ENCODE measurements at regions not wholly inside any gene's neighbourhood (a gene's known extent, or its start where the extent isn't known, plus 50 kb on each side); places are given as distances from the start of the nearest gene placed in this dataset.
A peak's percentile ranks its signal among the peaks of the same experiment; 100 is the strongest.
"Not testable (repeated sequence)": the region's sequence is repeated elsewhere in the genome, so short reads cannot be mapped to it uniquely, and the experiment has no call there.

- no peaks in the 10 kb centered on the region for H3K9me3 Mint-ChIP-seq (ENCODE audit: low read depth)
- no peak for TF ChIP-seq CTCF (IDR thresholded peaks at IDR 0.05)
- no peaks in the 10 kb centered on the region for H3K36me3 Mint-ChIP-seq (ENCODE audit: low read depth)
- no peaks in the 10 kb centered on the region for H3K27me3 Mint-ChIP-seq (ENCODE audit: low read depth)
- no peaks in the 10 kb centered on the region for H3K4me1 Mint-ChIP-seq (ENCODE audit: low read depth)
- peak; percentile 62 for DNase-seq (ENCODE audit: low spot score)
- no peak overlapping the region for H3K4me3 Mint-ChIP-seq (ENCODE audit: unreplicated experiment)
- no peak overlapping the region for H3K27ac Mint-ChIP-seq (ENCODE audit: unreplicated experiment)
These were observed 130.6 kb upstream of the CDH7 start for GRCh38 chr18:65620076-65620696.

DNA sequence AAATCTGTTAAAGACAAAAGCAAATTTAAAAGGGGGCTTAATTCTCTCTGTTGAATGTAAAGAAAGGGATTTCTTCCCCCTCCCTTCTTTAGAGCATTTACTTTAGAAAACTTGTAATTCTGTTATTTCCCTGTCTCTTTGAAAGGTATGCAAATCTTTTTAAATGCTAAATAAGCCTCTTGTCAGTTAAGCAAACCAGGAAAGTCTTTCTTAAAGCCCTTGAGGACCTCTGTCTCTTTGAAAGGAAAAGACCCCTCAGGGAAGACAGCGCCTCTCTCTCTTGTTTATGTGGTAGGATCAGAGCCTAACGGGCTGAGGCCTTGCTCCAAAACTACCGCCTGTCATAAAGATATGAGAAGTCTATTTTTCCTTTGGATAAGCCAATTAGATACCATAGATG is 139.9 kb upstream of the CDH7 start:
- H3K4me1 Mint-ChIP-seq (ENCODE audit: low read depth), result no peaks in the 10 kb centered on the region
- H3K27ac Mint-ChIP-seq (ENCODE audit: unreplicated experiment), result no peak overlapping the region
- TF ChIP-seq CTCF (IDR thresholded peaks at IDR 0.05), result no peak
- no peaks in the 10 kb centered on the region for H3K9me3 Mint-ChIP-seq (ENCODE audit: low read depth)
- H3K36me3 Mint-ChIP-seq (ENCODE audit: low read depth), result no peaks in the 10 kb centered on the region
- H3K27me3 Mint-ChIP-seq (ENCODE audit: low read depth), result peaks cover 3% of the 10 kb centered on the region
- DNase-seq (ENCODE audit: low spot score), result no peak
- no peak overlapping the region for H3K4me3 Mint-ChIP-seq (ENCODE audit: unreplicated experiment)

GRCh38 chr18:65608471-65608870 is 142.3 kb upstream of the CDH7 start:
- no peaks in the 10 kb centered on the region for H3K4me1 Mint-ChIP-seq (ENCODE audit: low read depth)
- peaks cover 3% of the 10 kb centered on the region for H3K27me3 Mint-ChIP-seq (ENCODE audit: low read depth)
- H3K4me3 Mint-ChIP-seq (ENCODE audit: unreplicated experiment), result no peak overlapping the region
- no peaks in the 10 kb centered on the region for H3K36me3 Mint-ChIP-seq (ENCODE audit: low read depth)
- H3K9me3 Mint-ChIP-seq (ENCODE audit: low read depth), result no peaks in the 10 kb centered on the region
- TF ChIP-seq CTCF (IDR thresholded peaks at IDR 0.05), result no peak
- DNase-seq (ENCODE audit: low spot score), result no peak
- H3K27ac Mint-ChIP-seq (ENCODE audit: unreplicated experiment), result no peak overlapping the region

- H3K36me3 Mint-ChIP-seq (ENCODE audit: low read depth), result no peaks in the 10 kb centered on the region
- H3K4me3 Mint-ChIP-seq (ENCODE audit: unreplicated experiment), result no peak overlapping the region
- H3K4me1 Mint-ChIP-seq (ENCODE audit: low read depth), result no peaks in the 10 kb centered on the region
- TF ChIP-seq CTCF (IDR thresholded peaks at IDR 0.05), result no peak
- peaks cover 3% of the 10 kb centered on the region for H3K27me3 Mint-ChIP-seq (ENCODE audit: low read depth)
- no peak for DNase-seq (ENCODE audit: low spot score)
- no peak overlapping the region for H3K27ac Mint-ChIP-seq (ENCODE audit: unreplicated experiment)
- no peaks in the 10 kb centered on the region for H3K9me3 Mint-ChIP-seq (ENCODE audit: low read depth)
These were observed 143.7 kb upstream of the CDH7 start for GRCh38 chr18:65607161-65607560.

- H3K27me3 Mint-ChIP-seq (ENCODE audit: low read depth), result peaks cover 3% of the 10 kb centered on the region
- TF ChIP-seq CTCF (IDR thresholded peaks at IDR 0.05), result no peak
- DNase-seq (ENCODE audit: low spot score), result no peak
- H3K27ac Mint-ChIP-seq (ENCODE audit: unreplicated experiment), result no peak overlapping the region
- no peaks in the 10 kb centered on the region for H3K9me3 Mint-ChIP-seq (ENCODE audit: low read depth)
- H3K4me3 Mint-ChIP-seq (ENCODE audit: unreplicated experiment), result no peak overlapping the region
- no peaks in the 10 kb centered on the region for H3K4me1 Mint-ChIP-seq (ENCODE audit: low read depth)
- H3K36me3 Mint-ChIP-seq (ENCODE audit: low read depth), result no peaks in the 10 kb centered on the region
These were observed 144.2 kb upstream of the CDH7 start for GRCh38 chr18:65606551-65607130.

DNA sequence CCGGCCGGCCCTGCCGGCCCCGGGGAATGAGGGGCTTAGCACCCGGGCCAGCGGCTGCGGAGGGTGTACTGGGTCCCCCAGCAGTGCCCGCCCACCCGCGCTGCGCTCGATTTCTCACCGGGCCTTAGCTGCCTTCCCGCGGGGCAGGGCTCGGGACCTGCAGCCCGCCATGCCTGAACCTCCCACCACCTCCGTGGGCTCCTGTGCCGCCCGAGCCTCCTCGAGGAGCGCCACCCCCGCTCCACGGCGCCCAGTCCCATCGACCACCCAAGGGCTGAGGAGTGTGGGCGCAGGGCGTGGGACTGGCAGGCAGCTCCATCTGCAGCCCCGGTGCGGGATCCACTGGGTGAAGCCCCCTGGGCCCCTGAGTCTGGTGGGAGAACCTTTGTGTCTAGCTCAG is 145.5 kb upstream of the CDH7 start:
- H3K27me3 Mint-ChIP-seq (ENCODE audit: low read depth); H3K36me3 Mint-ChIP-seq (ENCODE audit: low read depth); H3K27ac Mint-ChIP-seq (ENCODE audit: unreplicated experiment); DNase-seq (ENCODE audit: low spot score); H3K4me3 Mint-ChIP-seq (ENCODE audit: unreplicated experiment); H3K4me1 Mint-ChIP-seq (ENCODE audit: low read depth); H3K9me3 Mint-ChIP-seq (ENCODE audit: low read depth): not testable (repeated sequence)

Data from chondrocyte (in vitro differentiated cells).